Peyer's patch (tissue), 4 donors: ENCODE measurements at regions not wholly inside any gene's neighbourhood (a gene's known extent, or its start where the extent isn't known, plus 50 kb on each side); places are given as distances from the start of the nearest gene placed in this dataset.

ENCODE experiments used
- POLR2A ChIP-seq, 2 donors: fragments of 450-650 bp; IDR thresholded peaks; one replicate each; pipeline ENCODE4 v1.5.1; 2017; ENCODE audit warnings: antibody characterized with exemption in 2 of 2, mild to moderate bottlenecking in 2 of 2, moderate library complexity in 2 of 2
- TF ChIP-seq, protein P1 (sequence below), 6 experiments: fragments of 450-650 bp in 4 of 6; fragments of 200-600 bp in 2 of 6; sonication (generic) in 1 of 6; IDR thresholded peaks; one replicate each; pipeline ENCODE4 v1.5.1; 2017 to 2019; ENCODE audit warnings: antibody characterized with exemption in 6 of 6, mild to moderate bottlenecking in 3 of 6, moderate library complexity in 1 of 6

DNA sequence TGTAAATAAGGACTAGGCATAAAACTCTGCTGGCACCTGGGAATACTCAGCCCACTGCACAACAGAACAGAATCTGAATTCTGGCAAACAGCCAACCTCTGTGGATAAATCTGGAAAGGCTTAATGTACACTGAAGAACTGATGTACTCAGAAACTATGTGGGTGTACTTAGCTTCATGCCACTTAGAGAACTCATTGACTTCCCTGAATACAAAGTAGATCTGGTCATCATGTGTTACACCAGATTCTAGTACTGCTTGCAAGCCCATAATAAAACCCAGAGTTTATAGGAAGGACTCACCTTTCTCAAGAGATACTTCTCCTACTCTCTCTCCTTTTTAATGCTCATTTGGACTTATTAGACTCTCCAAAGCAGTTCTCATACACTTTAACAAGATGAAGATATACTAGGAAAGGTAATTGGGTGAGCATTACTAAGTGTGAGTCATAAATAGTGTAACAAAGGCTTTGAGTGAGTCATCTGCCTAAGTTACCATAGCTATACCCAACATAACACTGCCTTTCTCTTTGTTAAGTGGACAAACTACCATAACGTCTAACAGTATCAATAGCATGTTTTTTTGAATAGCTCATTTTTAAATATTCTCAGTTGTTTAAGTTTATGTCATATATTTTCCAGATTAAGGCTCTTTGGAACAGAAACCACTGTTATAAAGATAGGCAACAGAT is 309.1 kb downstream of the MDFIC start:
- TF ChIP-seq, protein P1, sequence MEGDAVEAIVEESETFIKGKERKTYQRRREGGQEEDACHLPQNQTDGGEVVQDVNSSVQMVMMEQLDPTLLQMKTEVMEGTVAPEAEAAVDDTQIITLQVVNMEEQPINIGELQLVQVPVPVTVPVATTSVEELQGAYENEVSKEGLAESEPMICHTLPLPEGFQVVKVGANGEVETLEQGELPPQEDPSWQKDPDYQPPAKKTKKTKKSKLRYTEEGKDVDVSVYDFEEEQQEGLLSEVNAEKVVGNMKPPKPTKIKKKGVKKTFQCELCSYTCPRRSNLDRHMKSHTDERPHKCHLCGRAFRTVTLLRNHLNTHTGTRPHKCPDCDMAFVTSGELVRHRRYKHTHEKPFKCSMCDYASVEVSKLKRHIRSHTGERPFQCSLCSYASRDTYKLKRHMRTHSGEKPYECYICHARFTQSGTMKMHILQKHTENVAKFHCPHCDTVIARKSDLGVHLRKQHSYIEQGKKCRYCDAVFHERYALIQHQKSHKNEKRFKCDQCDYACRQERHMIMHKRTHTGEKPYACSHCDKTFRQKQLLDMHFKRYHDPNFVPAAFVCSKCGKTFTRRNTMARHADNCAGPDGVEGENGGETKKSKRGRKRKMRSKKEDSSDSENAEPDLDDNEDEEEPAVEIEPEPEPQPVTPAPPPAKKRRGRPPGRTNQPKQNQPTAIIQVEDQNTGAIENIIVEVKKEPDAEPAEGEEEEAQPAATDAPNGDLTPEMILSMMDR (IDR thresholded peaks at IDR 0.05) = no peak
- TF ChIP-seq POLR2A (IDR thresholded peaks at IDR 0.05) = no peak
